HEK293T (cell line): ENCODE measurements at regions not wholly inside any gene's neighbourhood (a gene's known extent, or its start where the extent isn't known, plus 50 kb on each side); places are given as distances from the start of the nearest gene placed in this dataset.

Experiments used
- CTCF ChIA-PET: fragments of 350-600 bp; formaldehyde crosslinking; extraction: SDS; loops from one replicate; lab custom pipeline; 2021; ENCODE audit warnings: antibody characterized with exemption, inconsistent platforms; lab: Yijun Ruan, JAX
- POLR2A ChIA-PET: fragments of 350-600 bp; formaldehyde crosslinking; extraction: SDS; loops from one replicate; lab custom pipeline; 2020; ENCODE audit warnings: antibody characterized with exemption, inconsistent platforms; lab: Yijun Ruan, JAX
- DNase-seq: peaks from one replicate; pipeline ENCODE4 v3.0.0; 2012; ENCODE audit warnings: mixed read lengths; ENCODE audit errors: extremely low spot score
- ARNT ChIP-seq: fragments of 450-650 bp; IDR thresholded peaks from 2 replicates; pipeline ENCODE4 v1.6.1; 2017; ENCODE audit warnings: mild to moderate bottlenecking
- BHLHE40 ChIP-seq: fragments of 450-650 bp; IDR thresholded peaks from 2 replicates; pipeline ENCODE4 v1.6.1; 2016; ENCODE audit warnings: mild to moderate bottlenecking, moderate library complexity, borderline replicate concordance
- CTBP1 ChIP-seq: fragments of 450-650 bp; IDR thresholded peaks from 2 replicates; pipeline ENCODE4 v1.6.1; 2016; ENCODE audit warnings: borderline replicate concordance
- ELF4 ChIP-seq: fragments of 450-650 bp; IDR thresholded peaks from 2 replicates; pipeline ENCODE4 v1.6.1; 2017; ENCODE audit warnings: antibody characterized with exemption
- FOXA1 ChIP-seq: fragments of 450-650 bp; IDR thresholded peaks from 2 replicates; pipeline ENCODE4 v1.6.1; 2016; ENCODE audit warnings: mild to moderate bottlenecking
- FOXK2 ChIP-seq: fragments of 450-650 bp; IDR thresholded peaks from 2 replicates; pipeline ENCODE4 v1.6.1; 2016; ENCODE audit warnings: mild to moderate bottlenecking
- FOXM1 ChIP-seq: fragments of 450-650 bp; IDR thresholded peaks from 2 replicates; pipeline ENCODE4 v1.6.1; 2017; ENCODE audit warnings: mild to moderate bottlenecking, borderline replicate concordance
- HDGF ChIP-seq: fragments of 450-650 bp; IDR thresholded peaks from 2 replicates; pipeline ENCODE4 v1.6.1; 2017; ENCODE audit warnings: antibody characterized with exemption, borderline replicate concordance
- L3MBTL2 ChIP-seq: fragments of 450-650 bp; conservative IDR thresholded peaks from 2 replicates; pipeline ENCODE4 v1.6.1; 2016; ENCODE audit warnings: mild to moderate bottlenecking
- LEF1 ChIP-seq: fragments of 450-650 bp; IDR thresholded peaks from 2 replicates; pipeline ENCODE4 v1.6.1; 2017; ENCODE audit warnings: mild to moderate bottlenecking, borderline replicate concordance
- NFRKB ChIP-seq: fragments of 450-650 bp; IDR thresholded peaks from 2 replicates; pipeline ENCODE4 v1.6.1; 2016; ENCODE audit warnings: mild to moderate bottlenecking, moderate library complexity
- SP1 ChIP-seq: fragments of 450-650 bp; IDR thresholded peaks from 2 replicates; pipeline ENCODE4 v1.6.1; 2017
- SUZ12 ChIP-seq: fragments of 450-650 bp; IDR thresholded peaks from 2 replicates; pipeline ENCODE4 v1.6.1; 2016; ENCODE audit warnings: mild to moderate bottlenecking
- TARDBP ChIP-seq: fragments of 450-650 bp; IDR thresholded peaks from 2 replicates; pipeline ENCODE4 v1.6.1; 2016
- ZNF384 ChIP-seq: fragments of 450-650 bp; IDR thresholded peaks from 2 replicates; pipeline ENCODE4 v1.6.1; 2016
- TF ChIP-seq, protein P1 (sequence below): fragments of 450-650 bp; IDR thresholded peaks from 2 replicates; pipeline ENCODE4 v1.6.1; 2016

DNA sequence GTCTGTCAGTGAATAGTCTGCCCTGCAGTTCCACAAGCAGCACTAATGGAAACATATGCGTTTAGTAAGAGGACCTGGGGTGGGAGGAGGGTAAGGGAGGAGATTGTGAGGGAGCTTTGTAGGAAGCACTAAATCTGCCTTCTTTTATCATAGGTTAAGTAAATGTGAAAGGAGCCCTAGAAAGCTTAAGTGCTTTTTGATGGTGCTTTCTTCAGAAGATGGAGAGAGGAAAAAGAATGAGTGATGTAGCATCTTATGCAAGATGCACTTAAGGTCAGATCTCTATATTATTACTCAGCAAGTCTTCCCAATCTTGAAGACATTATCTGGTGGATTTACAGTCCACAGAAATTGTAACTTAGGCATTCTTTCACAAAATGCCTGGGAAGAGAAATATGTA is 322.7 kb downstream of the PDHA2 start:
- no peak for TF ChIP-seq HDGF
- TF ChIP-seq L3MBTL2: no peak
- no peak for TF ChIP-seq FOXK2
- TF ChIP-seq, protein P1, sequence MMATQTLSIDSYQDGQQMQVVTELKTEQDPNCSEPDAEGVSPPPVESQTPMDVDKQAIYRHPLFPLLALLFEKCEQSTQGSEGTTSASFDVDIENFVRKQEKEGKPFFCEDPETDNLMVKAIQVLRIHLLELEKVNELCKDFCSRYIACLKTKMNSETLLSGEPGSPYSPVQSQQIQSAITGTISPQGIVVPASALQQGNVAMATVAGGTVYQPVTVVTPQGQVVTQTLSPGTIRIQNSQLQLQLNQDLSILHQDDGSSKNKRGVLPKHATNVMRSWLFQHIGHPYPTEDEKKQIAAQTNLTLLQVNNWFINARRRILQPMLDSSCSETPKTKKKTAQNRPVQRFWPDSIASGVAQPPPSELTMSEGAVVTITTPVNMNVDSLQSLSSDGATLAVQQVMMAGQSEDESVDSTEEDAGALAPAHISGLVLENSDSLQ: no peak
- no peak for TF ChIP-seq NFRKB
- no peak for TF ChIP-seq FOXM1
- TF ChIP-seq LEF1: no peak
- POLR2A ChIA-PET: no interaction called here

DNA sequence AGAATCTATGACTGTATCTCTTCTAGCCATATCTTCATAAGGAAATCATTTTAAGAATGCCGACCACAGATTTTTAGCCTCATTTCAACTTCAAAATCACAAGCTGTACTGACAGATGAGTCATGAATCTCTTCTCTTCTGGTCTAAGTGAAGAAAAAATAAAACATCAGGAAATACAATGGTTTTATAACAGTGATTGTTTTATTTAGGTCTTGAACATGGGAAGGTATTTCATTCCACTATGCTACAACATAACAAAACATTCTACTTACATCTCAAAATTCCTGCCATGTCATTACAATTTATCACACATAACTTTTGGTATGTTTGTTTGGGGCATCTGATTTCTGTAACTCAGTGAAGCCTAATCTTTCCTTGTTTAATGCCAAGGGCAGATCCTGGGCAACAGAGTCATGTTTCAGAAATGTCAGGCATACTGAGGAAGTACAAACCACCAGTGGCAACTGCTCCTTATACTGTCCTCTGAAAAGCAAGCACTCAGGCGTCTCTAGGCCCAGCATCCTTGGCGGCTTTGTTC is 325.0 kb downstream of the PDHA2 start:
- CTCF ChIA-PET: no interaction called here
- TF ChIP-seq SUZ12 (no peak), HDGF (no peak), LEF1 (no peak), BHLHE40 (no peak), L3MBTL2 (no peak), ZNF384 (no peak), FOXM1 (no peak), ELF4 (no peak), CTBP1 (no peak), TARDBP (no peak)
- TF ChIP-seq, protein P1: no peak
- no peak for DNase-seq
- POLR2A ChIA-PET: no interaction called here

More for the DNA sequence above, 322.7 kb downstream of the PDHA2 start:
- no peak for DNase-seq
- CTCF ChIA-PET: no interaction called here

DNA sequence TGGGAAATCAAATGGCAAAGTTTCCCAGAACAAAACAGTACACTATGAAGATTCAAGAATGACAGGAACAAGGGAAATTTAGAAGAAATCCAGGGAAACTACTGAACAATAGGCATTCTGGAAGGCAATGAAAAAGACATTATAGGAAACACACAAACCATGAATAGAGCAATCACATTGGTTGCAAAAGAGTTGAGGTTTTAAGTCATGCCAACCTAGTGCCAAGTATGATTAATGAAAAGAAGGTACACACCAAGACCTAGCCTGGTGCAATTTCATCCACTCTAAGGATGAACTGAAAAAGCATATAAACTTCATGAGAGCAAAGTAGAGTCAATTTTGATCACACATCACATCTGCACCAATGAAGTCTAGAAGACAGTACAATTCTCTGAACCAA is 326.9 kb downstream of the PDHA2 start:
- TF ChIP-seq SP1 (no peak), FOXA1 (no peak), SUZ12 (no peak), ARNT (no peak)
- DNase-seq: no peak
- CTCF ChIA-PET: no interaction called here
- POLR2A ChIA-PET: no interaction called here

DNA sequence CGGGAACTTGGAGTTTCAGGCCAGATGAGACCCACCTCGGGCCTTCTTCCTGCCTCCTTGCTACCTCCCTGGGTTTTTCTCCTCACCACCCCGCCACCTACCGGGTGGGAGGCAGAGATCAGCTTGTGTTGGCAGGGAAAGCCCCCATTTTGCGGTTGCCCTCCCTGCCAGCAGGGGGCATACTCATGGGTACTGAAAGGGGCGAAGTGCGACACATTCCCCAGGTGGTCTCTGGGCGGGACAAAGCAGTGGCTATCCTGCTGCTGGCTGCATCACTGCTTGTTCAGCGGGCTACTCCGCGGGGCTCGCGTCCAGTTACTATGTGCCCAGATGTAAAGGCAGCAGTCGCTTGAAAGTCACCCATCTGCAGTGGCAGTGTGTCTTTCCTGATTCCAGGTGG is 330.3 kb downstream of the PDHA2 start:
- CTCF ChIA-PET: no interaction called here
- TF ChIP-seq FOXM1 (no peak), SP1 (no peak)
- no peak for DNase-seq
- POLR2A ChIA-PET: no interaction called here

DNA sequence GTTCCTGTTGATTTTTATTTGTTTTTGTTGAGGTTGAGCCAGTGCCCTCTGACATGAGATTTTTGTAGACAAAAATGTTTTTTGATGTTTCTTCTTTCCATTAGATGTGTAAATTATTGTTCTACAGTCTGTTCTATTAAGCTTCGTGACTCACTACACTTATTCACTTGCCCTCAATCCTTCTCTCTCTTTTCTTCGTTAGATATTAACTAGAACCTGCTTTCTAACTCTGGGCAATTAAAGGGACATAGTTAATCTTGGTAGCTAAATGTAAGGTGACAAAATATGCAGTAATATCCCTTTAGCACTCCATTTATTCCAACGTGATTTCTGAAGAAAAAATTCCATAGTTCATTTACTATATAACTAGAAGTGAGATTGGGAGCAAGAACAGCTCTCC is 333.9 kb downstream of the PDHA2 start:
- POLR2A ChIA-PET: no interaction called here
- no peak for TF ChIP-seq ELF4
- TF ChIP-seq SP1: no peak
- TF ChIP-seq BHLHE40: no peak
- no peak for TF ChIP-seq FOXA1
- TF ChIP-seq FOXK2: no peak
- TF ChIP-seq, protein P1: no peak
- TF ChIP-seq LEF1: no peak
- TF ChIP-seq HDGF: no peak
- TF ChIP-seq TARDBP: no peak
- no peak for TF ChIP-seq FOXM1
- TF ChIP-seq ZNF384: no peak
- CTCF ChIA-PET: no interaction called here
- no peak for DNase-seq

DNA sequence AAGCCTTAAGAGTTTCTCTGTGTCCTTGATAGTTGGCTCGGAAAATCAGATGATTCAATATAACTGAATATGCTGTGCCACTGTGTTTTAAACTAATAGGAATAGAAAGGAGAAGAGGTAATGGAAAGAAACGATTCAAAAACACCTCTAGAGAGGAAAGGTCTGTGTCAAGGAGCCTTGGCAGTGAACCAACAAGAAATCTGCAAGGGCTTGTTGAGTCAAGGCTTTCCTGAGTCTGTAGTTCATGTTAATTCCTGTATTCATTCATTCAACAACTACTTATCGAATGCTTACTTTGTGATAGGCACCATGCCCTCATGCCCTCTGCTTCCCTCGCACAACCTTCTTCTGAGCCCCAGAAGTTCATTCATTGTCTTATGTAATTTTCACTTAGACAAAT is 336.0 kb downstream of the PDHA2 start:
- no peak for DNase-seq
- POLR2A ChIA-PET: no interaction called here
- TF ChIP-seq BHLHE40 (no peak), FOXM1 (no peak), HDGF (no peak), ELF4 (no peak), ARNT (no peak), SP1 (no peak), FOXK2 (no peak), TARDBP (no peak), L3MBTL2 (no peak), ZNF384 (no peak), FOXA1 (no peak), CTBP1 (no peak)
- TF ChIP-seq, protein P1: no peak
- CTCF ChIA-PET: no interaction called here

DNA sequence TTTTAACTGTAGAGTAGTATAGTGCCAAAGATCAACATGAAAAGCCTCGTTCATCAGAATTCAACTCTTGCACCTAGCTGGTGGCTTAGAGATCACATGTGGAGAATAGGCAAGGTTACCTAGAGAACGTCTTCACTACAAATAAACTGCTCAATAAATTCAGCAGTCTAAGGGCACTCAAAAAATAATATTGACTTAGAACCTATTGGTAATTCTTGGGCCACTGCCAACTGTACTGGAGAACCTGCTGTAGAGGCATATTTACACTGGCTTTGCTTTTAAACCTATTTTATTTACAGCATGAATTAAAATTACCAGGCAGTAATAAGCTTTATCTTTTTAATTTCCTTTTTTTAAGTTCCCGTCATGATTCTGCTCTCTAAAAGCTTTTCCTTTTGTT is 343.7 kb downstream of the PDHA2 start:
- POLR2A ChIA-PET: no interaction called here
- TF ChIP-seq, protein P1: no peak
- no peak for TF ChIP-seq FOXM1
- TF ChIP-seq HDGF: no peak
- TF ChIP-seq NFRKB: no peak
- TF ChIP-seq SUZ12: no peak
- no peak for TF ChIP-seq ELF4
- TF ChIP-seq SP1: no peak
- TF ChIP-seq FOXA1: no peak
- no peak for TF ChIP-seq ARNT
- no peak for TF ChIP-seq CTBP1
- TF ChIP-seq ZNF384: no peak
- TF ChIP-seq L3MBTL2: no peak
- no peak for TF ChIP-seq FOXK2
- no peak for TF ChIP-seq LEF1
- DNase-seq: no peak
- CTCF ChIA-PET: no interaction called here
